ENCODE measurements at regions not wholly inside any gene's neighbourhood (a gene's known extent, or its start where the extent isn't known, plus 50 kb on each side); places are given as distances from the start of the nearest gene placed in this dataset.

DNA sequence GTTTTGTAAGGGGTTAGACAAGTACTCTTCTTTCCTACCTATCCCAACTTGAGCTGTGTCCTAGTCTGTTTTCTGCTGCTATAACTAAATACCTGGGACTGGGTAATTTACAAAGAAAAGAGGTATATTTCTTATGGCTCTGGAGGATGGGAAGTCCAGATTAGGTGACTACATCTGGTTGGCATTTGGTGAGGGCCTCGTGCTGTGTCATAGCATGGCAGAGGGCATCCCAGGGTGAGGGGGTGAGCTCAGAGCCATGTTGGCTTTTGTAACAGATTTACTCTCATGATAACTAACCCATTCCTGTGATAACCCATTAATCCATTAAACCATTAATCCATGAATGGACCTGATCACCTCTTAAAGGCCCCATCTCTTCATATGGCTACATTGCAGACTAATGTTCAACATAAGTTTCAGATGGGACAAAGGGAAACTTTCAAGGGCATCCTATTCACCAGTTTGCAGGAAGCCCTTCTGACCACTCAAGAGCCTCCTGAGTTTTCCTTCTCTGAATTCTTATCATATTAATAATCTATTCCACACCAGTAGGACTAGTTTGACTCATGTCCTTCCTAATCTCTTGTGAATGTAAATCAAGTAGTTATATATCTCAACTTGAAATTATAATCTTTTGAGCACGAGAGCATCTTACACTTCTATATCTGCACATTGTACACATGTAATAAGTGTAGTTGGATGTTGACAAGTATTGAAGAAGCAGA lies 185.7 kb upstream of the ZPLD1 start:
- no peak for DNase-seq

DNA sequence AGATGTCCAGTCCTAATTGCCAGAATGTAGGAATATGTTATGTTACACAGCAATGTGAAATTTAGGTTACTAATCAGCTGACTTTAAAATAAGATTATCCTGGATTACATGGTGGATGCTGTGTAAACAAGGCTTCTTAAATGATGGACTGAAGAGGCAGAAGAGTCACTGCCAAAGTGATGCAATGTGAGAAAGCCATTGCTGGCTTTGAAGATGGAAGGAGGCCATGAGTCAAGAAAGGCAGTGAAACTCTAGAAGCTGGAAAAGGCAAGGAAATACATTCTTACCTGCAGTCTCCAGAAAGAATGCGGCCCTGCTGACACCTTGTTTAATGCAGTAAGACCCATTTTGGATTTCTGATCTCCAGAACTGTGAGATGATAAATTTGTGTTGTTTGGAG lies 179.1 kb upstream of the ZPLD1 start:
- no peak for DNase-seq

DNA sequence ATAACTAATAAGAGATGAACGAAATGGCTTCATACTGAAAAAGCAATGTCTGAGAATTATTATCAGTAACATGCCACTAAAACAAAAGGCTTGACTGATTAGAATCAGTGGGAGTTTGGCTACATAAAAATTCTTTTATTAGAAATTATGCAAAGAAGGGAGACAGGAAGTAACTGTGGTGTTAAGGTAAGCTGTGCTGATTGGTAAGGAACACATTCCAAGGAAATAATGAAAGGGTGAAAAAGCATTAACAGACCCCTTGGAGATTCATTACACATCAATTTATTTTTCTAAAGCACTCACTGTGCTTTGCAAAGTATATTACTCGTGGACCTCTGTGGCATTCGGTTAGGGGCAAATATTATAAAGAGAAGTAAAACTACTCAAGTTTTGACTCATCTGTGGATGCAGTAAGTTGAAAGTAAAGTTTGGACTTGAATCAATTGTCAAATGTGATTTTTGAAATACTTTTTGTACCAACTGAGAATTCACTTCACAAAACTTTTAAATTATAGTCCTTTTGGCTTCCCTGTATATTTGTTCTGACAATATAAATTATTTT lies 176.1 kb upstream of the ZPLD1 start:
- DNase-seq = no peak

DNA sequence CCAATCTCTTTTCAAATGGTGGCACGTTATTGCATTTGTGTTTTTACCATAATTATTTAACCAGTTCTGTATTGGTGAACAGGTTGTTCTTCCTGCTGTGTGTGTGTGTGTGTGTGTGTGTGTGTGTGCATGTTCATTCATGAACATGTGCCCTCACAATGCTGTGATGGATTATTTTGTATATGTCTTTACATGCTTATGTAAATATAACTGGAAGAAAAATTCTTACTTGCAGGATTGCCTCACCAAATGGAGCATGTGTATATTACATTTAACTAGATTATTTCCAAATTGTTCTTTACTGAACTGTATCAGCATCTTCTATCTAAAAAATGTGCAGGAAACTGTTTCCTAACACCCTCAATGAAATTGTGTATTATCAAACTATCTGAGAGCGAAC lies 175.2 kb upstream of the ZPLD1 start:
- DNase-seq = no peak

DNA sequence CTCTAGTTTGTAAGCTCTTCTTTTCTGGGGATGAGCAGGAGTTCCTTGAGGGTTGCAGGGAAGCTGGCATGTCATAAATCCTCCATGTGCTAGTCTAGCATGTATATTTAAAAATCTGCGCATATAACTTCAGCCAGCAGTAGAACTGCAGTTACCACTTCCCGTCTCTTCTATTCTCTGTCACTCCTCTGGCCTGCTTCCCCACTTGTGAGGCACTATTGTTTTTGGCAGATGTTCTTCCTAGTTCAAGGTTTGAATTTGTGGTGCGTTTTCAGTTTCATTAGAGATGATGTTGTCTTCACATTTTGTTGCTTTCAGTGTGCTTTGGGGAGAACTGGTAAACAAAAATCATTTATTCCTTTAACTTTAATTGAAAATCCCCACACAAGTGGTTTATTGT lies 169.1 kb upstream of the ZPLD1 start:
- no peak for DNase-seq

DNA sequence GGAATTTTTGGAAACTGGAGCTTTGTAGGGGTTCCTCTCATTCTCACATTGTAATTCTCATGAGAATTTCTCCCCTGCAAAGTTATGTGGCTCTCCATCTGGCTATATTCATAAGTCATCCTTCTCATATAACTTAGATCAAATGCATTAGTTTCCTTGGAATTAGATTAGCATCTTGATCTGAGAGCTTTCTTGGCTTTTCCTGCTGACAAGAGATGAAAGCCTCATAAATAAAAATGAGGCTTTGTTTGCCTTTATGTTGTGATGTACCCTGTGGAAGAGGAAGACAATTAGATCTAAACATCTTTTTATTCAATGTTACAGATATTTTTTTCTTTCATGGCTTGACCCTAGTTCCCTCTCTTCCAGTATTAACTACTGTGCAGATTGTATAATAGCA lies 165.4 kb upstream of the ZPLD1 start:
- DNase-seq = no peak

DNA sequence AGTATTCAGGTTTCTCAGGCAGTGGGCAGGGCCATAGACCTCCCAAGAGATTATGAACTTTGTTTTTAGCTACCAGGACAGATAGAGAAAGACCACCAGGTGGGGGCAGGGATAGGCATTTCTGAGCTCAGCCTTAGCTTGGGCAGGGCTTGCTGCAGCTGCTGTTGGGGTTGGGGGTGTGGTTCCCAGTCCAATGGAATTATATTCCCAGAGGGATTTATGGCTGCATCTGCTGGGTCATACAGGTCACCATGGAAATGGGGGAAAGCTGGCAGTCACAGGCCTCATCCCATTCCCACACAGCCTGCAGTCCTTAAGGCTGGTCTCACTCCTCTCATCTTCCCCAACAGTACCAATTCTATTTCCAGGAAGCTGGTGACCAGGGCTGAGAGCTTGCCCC lies 144.6 kb upstream of the ZPLD1 start:
- no peak for DNase-seq

DNA sequence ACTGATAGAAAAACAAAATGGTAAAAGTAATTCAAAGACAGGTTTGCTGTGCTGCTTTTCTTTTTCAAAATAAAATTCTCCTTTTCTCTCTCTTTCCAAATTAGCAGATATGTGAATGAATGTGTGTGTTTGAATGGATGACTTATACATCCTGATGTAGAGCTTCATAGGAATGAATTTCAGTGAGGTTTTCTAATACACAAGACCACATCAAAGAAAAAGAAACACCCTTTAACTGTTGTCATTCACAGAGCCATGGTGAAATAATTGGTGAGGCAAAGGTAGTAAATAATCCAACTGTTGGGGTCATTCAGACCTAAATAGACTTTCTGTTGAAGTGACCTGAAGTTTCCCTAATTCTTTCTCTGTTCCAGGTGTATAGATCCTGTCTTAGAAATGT lies 139.1 kb upstream of the ZPLD1 start:
- no peak for DNase-seq

DNA sequence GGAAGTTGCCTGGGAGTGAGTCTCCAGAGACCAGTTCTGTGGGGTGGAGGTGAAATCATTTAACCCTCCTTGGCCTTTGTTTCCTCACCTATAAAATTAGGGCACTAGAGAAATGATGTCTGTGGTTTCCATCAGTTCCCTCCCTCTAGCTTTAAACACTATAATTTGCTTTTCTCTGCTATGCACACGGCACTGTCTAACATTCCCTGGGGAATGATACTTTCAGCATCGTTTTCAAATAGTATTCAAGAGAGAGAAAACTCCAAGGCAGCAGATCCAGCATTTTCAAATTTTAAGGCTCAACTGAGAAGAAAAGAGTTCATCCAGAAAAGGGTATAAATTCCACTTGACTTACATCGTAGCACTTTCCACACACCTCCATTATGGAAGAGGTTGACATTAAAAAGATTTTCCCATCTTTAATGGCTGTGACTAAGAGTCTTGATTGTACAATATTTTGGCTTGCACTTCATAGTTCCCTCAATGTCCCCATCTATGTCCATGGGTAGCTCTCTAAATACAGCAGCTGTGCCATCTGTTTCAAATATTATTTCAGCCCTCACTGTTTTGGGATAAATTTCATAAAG lies 137.7 kb upstream of the ZPLD1 start:
- no peak for DNase-seq

DNA sequence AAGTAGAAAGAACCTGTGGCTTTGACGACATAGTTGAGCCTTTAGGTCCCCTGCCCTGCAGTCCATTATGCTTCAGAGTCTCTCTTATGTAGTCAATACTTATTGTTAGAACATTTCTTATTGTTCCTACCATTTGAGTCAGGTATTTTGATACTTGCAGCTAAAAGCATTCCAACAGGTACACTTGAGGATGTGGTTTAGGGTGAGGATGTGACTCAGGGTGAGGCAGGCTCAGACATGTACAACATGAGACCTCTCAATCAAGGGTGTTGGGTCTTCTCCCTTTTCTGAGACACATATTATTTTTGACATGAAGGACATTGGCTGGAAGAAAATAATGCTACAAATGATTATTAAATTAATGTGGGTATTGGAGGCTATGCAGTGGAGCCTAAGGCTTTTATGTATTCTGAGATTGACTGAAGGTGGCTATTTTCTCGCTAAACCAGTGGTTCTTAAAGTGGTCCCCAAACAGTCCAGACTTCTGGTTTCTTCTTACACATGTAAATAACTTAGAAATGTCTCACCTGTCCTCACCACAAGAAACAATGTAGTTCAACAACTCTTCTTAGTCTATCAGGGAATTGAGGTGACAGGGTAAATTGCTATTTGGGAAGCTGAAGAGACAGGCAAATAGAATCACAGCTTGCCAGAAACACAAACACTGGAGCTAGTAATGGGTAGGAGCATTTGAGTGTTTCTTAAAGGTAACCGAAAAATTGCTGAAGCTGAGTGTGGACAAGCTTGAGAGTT lies 135.5 kb upstream of the ZPLD1 start:
- DNase-seq = no peak

DNA sequence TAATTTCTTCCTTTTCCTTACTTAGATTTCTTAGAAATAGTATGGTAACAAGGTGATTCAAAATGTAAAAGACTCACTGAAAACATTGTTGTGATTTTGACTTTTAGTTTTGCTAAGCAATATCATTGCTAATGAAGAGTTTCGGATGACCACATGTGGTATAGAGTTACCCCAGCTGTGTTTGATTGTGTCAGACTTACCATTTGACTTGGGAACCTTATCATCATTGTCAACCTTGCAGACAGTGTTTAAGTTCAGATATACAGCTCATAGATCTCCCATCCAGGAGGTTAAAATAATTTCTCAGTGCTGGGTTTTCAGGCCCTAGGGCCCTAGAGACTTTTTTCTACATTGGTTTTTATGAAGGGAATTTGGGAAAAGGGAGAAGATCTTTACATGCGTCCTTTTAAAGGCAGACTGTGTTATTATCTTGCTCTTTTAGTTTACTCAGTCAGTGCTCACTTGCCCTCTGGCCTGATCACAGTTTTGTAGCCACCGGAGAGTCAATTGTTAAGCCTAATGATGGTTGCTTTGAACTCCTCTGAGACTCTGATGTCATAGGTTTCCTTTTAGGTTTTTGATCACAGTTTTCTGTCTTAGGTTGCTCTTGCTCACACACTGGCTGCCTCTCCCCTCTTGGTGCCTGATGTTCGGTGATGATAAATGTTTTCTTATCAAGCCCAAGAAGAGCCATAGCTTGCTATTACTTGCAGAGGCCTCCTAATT lies 133.5 kb upstream of the ZPLD1 start:
- no peak for DNase-seq

DNA sequence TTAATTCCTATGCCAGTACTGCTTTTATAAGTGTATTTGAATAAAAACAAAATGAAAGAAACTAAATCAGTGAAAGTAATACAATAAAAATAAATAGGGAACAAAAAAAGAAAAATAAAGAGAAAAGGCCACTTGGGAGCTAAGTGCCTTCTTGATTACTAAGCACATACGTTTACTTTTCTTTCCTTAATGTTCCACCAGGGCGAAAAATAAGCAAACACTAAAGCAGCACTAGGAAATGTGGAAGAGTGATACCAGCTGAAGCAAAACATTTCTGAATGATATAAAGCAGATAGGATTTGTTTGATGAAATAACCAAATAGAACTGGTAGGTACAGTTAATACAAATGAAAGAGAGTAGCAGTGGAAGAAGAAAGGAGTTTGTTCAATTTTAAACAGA lies 132.8 kb upstream of the ZPLD1 start:
- no peak for DNase-seq

DNA sequence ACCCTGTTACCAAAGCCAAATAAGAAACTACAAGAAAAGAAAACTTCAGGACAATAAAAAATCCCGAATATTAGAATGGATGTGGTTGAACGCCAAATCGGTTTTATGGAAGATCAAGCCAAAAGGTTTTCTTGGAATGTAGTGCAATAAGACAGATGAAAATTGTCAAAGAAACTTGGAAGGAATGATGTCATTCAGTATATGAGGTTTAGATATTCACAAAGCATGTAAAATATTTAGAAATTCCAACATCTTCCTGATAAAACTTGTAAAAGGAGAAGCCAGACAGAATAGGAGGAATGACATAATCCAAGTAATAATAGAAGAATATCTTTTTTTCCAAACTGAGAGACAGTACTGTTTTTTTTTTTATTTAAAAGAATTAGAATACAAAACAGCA lies 130.3 kb upstream of the ZPLD1 start:
- DNase-seq = no peak

DNA sequence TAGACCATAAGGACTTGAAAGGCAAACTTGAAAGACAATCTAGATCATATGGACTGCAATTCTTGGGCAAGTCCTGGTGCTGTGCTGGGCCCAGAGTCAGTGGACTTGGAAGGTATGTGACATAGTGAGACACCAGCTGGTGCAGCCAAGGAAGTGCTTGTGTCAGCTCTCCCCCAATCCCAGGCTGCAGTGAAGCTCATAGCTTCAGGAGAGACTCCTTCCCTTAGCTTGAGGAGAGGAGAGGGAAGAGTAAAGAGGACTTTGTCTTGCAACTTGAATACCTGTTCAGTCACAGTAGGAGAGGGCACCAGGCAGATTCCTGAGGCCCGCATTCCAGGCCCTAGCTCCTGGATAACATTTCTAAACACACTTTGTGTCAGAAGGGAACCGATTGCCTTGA lies 127.4 kb upstream of the ZPLD1 start:
- no peak for DNase-seq

DNA sequence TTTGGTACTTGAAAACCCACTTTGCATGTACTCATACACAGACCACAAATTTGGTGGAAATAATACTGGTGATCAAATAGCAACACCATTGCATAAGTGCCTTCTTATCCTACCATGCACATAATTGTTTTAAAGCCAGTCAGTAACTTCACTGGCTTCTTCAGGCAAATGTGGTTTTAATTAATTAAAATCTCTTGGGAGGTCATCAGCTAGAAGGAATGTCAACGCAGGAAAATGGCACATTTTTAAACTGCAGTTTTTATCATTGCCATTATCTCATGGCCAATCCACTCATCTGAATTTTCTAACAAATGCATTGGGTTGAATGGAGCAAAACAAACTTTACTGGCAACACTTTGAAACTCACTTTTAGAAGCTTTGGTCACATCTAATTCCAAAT lies 105.7 kb upstream of the ZPLD1 start:
- DNase-seq = no peak

DNA sequence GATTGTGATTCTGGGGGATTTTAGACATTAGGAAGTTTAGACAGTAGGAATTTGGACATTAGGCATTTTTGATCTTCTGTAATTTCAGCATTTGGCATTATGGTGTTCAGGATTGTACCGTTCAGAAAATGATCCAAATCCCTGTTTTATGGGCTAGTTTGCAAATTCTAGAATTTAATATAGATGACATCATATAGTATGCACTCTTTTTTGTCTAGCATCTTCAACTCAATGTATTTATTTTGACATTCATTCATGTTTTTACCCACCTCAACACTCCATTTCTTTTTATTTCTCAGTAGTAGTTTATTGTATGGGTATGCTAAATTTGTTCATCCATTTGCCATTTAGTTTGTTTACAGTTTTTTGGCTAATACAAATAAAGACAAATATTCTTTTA lies 105.3 kb upstream of the ZPLD1 start:
- no peak for DNase-seq

DNA sequence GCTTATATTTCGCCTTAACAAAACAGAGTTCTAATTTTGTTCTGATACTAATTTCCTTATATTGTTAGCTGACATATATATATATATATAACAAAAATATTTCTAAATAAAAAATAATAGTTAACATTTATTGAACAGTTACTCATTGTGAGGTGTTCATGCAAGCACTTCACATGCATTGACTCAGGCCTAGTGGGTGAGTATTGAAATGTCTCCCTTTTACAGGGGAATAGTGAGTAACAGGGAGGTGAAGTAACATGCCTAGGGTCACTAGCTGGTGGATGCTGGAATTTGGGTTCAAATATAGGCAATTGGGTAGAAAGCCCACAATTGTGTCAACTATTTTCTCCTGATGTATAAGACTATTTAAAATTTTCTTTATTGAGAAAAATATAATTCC lies 102.6 kb upstream of the ZPLD1 start:
- no peak for DNase-seq

DNA sequence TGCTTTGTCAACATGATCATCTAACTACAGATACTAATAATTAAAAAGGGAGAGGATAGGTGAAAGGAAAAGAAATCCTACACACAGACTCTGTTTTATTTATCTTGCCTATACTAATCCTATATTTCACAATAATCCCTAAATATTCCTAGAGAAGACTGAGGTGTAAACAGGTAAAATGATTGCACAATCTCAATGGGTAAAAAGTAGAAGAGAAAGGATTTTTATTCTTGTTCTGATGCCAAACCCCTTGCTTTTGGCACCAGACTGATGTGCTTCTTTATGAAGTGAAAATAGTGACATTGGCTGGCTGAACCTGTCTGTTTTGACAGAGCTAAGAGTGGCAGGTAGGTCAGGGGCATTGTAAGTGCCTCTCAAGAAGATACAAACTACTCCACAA lies 101.9 kb upstream of the ZPLD1 start:
- DNase-seq = no peak

DNA sequence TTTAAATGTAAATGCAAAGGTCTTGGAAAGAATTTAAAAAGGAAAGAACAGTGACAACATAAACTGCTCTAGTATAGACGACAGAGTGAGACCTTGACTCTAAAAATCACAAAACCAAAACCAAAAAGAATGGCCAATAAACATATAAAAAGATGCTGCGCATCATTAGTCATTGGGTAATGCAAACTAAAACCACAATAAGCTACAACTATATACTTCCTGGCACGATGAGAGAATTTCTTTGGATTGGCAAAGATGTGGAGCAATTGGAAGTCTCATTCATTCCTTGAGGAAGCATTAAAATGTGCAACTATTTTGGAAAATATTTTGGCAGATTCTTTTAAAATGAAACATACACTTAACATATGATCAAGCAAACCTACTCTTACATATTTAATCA lies 98.7 kb upstream of the ZPLD1 start:
- no peak for DNase-seq

DNA sequence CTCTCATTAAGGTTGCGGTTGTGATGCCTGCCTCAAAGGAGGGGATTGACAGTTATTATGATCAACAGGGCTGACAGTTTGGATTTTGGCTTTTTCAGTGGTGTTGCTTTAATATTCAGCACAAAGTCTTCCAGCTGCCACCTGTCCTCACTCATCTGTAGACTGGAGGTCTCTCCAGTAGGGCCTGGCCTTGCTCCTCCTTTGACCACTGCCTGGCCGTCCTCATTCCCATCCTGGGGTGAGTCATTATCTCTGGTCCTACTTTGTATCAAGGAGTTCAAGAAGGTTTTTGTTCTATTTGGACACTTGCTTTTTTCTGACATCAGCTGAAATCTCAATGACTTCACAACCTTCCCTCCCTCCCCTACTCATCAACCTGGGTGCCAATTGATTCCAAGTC lies 95.1 kb upstream of the ZPLD1 start:
- DNase-seq = no peak

DNA sequence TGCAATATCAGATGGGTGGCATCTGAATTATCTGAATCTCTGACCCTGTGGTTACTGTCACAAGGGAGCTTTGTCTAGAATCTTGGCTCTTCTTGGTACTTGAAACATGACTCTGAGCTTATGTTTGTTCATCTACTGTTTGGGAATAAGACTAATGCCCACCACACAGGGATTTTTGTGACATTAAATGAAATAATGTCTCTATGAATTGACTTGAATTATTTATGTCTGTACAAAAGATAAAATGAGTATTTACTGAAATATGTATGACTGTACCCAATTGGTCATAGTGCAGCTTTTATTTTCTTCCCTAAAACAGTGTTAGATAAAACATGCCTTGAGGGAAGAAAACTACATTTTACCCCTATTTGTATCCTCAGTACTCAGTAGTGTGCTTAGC lies 87.9 kb upstream of the ZPLD1 start:
- no peak for DNase-seq

DNA sequence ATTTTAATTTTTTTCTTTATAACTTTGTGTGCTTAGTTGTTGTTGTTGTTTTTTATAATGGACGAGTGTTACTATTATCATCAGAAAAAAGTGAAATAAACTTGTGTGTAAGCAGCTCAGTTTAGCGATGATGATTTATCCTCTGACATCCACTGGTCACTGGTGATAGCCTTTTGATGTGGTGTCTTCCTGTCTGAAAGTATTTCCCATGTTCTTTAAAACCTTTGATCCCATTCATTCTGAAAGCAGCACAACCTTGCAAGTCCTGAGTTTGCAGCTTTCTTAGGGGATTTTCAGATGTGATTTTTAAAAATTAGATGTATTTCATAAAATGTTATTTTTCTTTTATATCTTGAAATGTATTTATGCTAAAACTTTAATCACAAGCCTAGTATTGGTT lies 85.9 kb upstream of the ZPLD1 start:
- no peak for DNase-seq

DNA sequence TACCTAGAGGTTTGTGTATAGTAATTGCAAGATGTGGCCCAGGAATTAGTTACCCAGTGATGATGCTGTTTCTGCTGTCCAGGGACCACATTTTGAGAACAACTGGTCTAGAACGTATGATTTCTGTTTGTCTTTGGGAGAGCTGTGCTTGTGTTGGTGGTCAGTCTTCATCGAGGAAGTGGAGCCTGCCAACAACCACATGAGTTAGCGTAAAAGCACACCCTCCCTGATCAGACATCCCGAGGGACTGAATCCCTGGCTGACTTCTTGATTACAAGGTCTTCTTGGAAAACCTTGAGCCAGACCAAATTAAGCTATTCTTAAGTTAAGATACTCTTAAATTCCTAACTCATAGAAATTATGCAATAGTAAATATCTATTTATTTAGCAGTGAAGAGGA lies 81.7 kb upstream of the ZPLD1 start:
- DNase-seq = no peak

DNA sequence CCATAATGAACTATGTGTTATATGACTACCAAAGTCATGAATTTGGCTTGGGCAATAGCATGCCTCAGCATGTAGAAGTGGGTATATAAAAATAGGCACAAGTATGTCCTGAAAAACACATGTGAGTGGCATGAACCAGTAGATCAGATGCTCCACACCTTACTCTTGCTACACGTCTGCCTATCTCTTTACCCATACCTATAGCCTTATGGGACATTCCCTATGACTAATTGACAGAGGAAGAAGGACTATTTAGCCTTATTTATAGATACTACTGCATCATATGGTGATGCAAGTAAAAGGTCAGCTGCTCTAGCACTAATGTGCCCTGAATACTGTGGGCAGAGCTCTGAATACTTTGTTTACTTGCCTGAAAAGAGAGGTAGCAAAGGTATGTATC lies 81.0 kb upstream of the ZPLD1 start:
- no peak for DNase-seq

Measured in DMS153 (cell line).